ENCODE measurements at regions not wholly inside any gene's neighbourhood (a gene's known extent, or its start where the extent isn't known, plus 50 kb on each side); places are given as distances from the start of the nearest gene placed in this dataset.

DNA sequence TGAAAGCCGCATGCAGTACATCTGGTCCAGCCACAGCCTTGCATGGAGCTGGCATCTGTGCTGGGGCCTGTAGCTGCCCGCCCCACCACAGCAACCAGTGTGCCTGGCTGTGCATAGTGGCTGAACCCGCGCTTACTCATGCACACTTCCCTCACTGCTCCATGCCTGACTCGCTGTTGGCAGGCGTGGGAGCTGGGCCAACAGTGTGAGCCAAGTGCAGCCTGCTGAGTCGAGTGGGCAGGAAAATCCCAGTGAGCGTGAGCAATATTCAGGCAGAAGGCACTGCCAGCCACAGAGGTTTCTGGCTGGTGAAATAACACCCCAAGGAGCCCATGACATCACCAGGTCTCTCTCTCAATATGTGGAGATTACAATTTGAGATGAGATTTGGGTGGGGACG lies 1674.1 kb upstream of the TMEFF2 start:
- TF ChIP-seq CTCF (IDR thresholded peaks at IDR 0.05 in 4 of 5, conservative IDR thresholded peaks at IDR 0.05 in 1 of 5) = no peak
- no peak for TF ChIP-seq POLR2A (IDR thresholded peaks at IDR 0.05)
